Fibroblast of lung (primary cell): ENCODE measurements at regions not wholly inside any gene's neighbourhood (a gene's known extent, or its start where the extent isn't known, plus 50 kb on each side); places are given as distances from the start of the nearest gene placed in this dataset.
"Not testable (repeated sequence)": the region's sequence is repeated elsewhere in the genome, so short reads cannot be mapped to it uniquely, and the experiment has no call there.

Experiments
- DNase-seq, 2 donors: peaks; one replicate each; pipeline versions ENCODE4 v3.0.0 to v3.0.0-alpha.2; 2010; ENCODE audit warnings: low read depth in 2 of 2
- H2AFZ ChIP-seq: 2 replicates; pipeline ENCODE4 v1.5.1; 2012; ENCODE audit warnings: low read length, control low read depth, inconsistent platforms
- H3K27ac ChIP-seq: 2 replicates; pipeline ENCODE4 v1.5.1; 2011; ENCODE audit warnings: low read length, control low read depth; ENCODE audit not compliant: insufficient read depth
- H3K27me3 ChIP-seq: 2 replicates; pipeline ENCODE4 v1.5.1; 2011; ENCODE audit warnings: mild to moderate bottlenecking, low read length; ENCODE audit not compliant: control insufficient read depth, insufficient read depth
- H3K36me3 ChIP-seq: 2 replicates; pipeline ENCODE4 v1.5.1; 2011; ENCODE audit warnings: low read length; ENCODE audit not compliant: control insufficient read depth, insufficient read depth
- H3K4me1 ChIP-seq: 2 replicates; pipeline ENCODE4 v1.5.1; 2011; ENCODE audit warnings: low read length; ENCODE audit not compliant: control insufficient read depth, insufficient read depth; ENCODE audit errors: extremely low read depth
- H3K4me2 ChIP-seq: 2 replicates; pipeline ENCODE4 v1.5.1; 2011; ENCODE audit warnings: low read length, control low read depth; ENCODE audit not compliant: insufficient read depth; ENCODE audit errors: extremely low read depth
- H3K4me3 ChIP-seq, 4 experiments: fragments of 200-600 bp in 1 of 4; sonication (generic) in 1 of 4; replicated peaks in 1 of 4; 2 replicates each; pipeline ENCODE4 v1.5.1; 2011 to 2016; ENCODE audit warnings: low read length in 4 of 4, low read depth in 3 of 4, mild to moderate bottlenecking in 3 of 4, control low read depth in 2 of 4, inconsistent platforms in 1 of 4, mixed read lengths in 1 of 4; ENCODE audit not compliant: insufficient read depth in 1 of 4; ENCODE audit errors: control extremely low read depth in 1 of 4
- H3K79me2 ChIP-seq: 2 replicates; pipeline ENCODE4 v1.5.1; 2012; ENCODE audit warnings: mild to moderate bottlenecking, low read length, inconsistent platforms; ENCODE audit not compliant: control insufficient read depth, insufficient read depth
- H3K9ac ChIP-seq: 2 replicates; pipeline ENCODE4 v1.5.1; 2011; ENCODE audit warnings: mild to moderate bottlenecking, low read length, control low read depth; ENCODE audit not compliant: insufficient read depth
- H3K9me3 ChIP-seq: 2 replicates; pipeline ENCODE4 v1.5.1; 2012; ENCODE audit warnings: low read depth, low read length; ENCODE audit not compliant: control insufficient read depth, insufficient read depth
- H4K20me1 ChIP-seq: 2 replicates; pipeline ENCODE4 v1.5.1; 2011; ENCODE audit warnings: low read length; ENCODE audit not compliant: control insufficient read depth, insufficient read depth; ENCODE audit errors: extremely low read depth
- CTCF ChIP-seq, 2 donors: IDR thresholded peaks in 1 of 2; conservative IDR thresholded peaks in 1 of 2; 1 replicate in 1 of 2; 2 replicates in 1 of 2; pipeline ENCODE4 v1.5.1; 2011 to 2012; ENCODE audit warnings: low read length in 2 of 2, control low read depth in 1 of 2, inconsistent platforms in 1 of 2, low read depth in 1 of 2, mild to moderate bottlenecking in 1 of 2
- EZH2 ChIP-seq: IDR thresholded peaks from 2 replicates; pipeline ENCODE4 v1.5.1; 2012; ENCODE audit warnings: low read length, control low read depth, mild to moderate bottlenecking; ENCODE audit errors: missing control alignments

- Histone ChIP-seq H3K36me3 (no peaks in the 10 kb centered on the region), H3K27me3 (peaks cover 4% of the 10 kb centered on the region), H2AFZ (no peak overlapping the region), H3K4me2 (no peak overlapping the region), H3K79me2 (no peaks in the 10 kb centered on the region), H3K27ac (no peak overlapping the region), H3K9me3 (no peaks in the 10 kb centered on the region), H4K20me1 (no peaks in the 10 kb centered on the region), H3K4me1 (peaks cover 2% of the 10 kb centered on the region), H3K9ac (no peak overlapping the region), H3K4me3 (no peak overlapping the region)
- DNase-seq = no peak
- TF ChIP-seq CTCF (conservative IDR thresholded peaks at IDR 0.05 in 1 of 2, IDR thresholded peaks at IDR 0.05 in 1 of 2; ENCODE audit: low read depth in 1 of 2, low read length in 2 of 2) = no peak
- TF ChIP-seq EZH2 = no peak
These were observed 72.5 kb downstream of the LHX2 start for GRCh38 chr9:124084087-124084486.

DNA sequence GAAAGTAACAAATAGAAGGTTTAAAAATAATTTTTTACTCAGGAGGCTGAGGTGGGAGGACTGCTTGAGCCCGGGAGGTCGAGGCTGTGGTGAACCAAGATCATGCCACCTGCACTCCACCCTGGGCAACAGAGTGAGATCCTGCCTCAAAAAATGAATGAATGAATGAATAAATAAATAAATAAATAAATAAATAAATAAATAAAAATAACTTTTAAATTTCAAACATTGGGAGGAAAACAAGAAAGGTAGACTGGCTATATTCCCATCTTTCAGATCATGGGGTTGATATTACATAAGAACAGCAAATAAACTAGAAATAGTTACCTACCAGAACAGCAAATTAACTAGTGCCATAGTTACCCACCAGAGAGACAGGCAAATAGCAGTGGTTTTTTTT lies 75.7 kb downstream of the LHX2 start:
- H3K27ac ChIP-seq = no peak overlapping the region
- no peak overlapping the region for H3K4me2 ChIP-seq

GRCh38 chr9:124088476-124088837 lies 76.9 kb downstream of the LHX2 start:
- Histone ChIP-seq H3K27ac (no peak overlapping the region), H3K27me3 (peaks cover 5% of the 10 kb centered on the region), H3K79me2 (no peaks in the 10 kb centered on the region), H3K9ac (no peak overlapping the region), H3K4me3 (peak overlapping the region in 3 of 4 experiments; percentile 4 to 14 (median 11)), H3K36me3 (no peaks in the 10 kb centered on the region), H2AFZ (peak overlapping the region; percentile 53), H3K4me1 (no peaks in the 10 kb centered on the region), H4K20me1 (no peaks in the 10 kb centered on the region), H3K4me2 (peak overlapping the region; percentile 44), H3K9me3 (no peaks in the 10 kb centered on the region)
- TF ChIP-seq CTCF (conservative IDR thresholded peaks at IDR 0.05 in 1 of 2, IDR thresholded peaks at IDR 0.05 in 1 of 2; ENCODE audit: low read depth in 1 of 2, low read length in 2 of 2) (no peak), EZH2 (no peak)
- peak in 1 of 2 donors; percentile 23 for DNase-seq

More for the DNA sequence above, 75.7 kb downstream of the LHX2 start:
- Histone ChIP-seq H4K20me1 (no peaks in the 10 kb centered on the region), H2AFZ (no peak overlapping the region), H3K4me1 (no peaks in the 10 kb centered on the region), H3K27me3 (peaks cover 5% of the 10 kb centered on the region), H3K9ac (no peak overlapping the region), H3K9me3 (no peaks in the 10 kb centered on the region), H3K4me3 (no peak overlapping the region), H3K36me3 (no peaks in the 10 kb centered on the region), H3K79me2 (no peaks in the 10 kb centered on the region)
- no peak for DNase-seq
- TF ChIP-seq CTCF (conservative IDR thresholded peaks at IDR 0.05 in 1 of 2, IDR thresholded peaks at IDR 0.05 in 1 of 2; ENCODE audit: low read depth in 1 of 2, low read length in 2 of 2) (no peak), EZH2 (no peak)

DNA sequence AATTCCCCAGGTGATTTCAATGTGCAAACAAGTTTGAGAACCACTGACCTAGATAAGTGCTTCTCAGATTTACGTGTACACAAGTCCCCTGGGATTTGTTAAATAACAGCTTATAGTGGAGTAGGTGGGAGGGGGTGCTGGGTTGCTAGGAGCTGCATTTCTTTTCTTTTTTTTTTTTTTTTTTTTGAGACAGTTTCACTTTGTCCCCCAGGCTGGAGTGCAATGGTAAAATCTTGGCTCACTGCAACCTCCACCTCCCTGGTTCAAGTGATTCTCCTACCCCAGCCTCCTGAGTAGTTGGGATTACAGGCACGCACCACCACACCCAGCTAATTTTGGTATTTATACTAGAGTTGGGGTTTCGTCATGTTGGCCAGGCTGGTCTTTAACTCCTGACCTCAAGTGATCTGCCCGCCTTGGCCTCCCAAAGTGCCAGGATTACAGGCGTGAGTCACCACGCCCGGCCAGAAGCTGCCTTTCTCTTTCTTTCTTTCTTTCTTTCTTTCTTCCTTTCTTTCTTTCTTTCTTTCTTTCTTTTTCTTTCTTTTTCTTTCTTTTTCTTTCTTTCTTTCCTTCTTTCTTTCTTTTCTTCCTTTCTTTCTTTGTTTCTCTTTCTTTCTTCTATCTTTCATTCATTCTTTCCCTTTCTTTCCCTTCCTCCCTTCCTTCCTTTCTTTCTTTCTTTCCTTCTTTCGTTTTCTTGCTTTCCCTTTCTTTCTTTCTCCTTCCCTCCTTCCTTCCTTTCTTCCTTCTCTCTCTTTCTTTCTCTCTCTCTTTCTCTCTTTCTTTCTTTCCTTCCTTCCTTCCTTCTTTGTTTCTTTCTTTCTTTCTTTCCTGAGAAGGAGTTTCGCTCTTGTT lies 78.3 kb downstream of the LHX2 start:
- not testable (repeated sequence) for H3K27ac ChIP-seq, H3K27me3 ChIP-seq, H3K4me3 ChIP-seq, H3K4me1 ChIP-seq, H3K9me3 ChIP-seq, H3K36me3 ChIP-seq, H3K9ac ChIP-seq, H3K79me2 ChIP-seq, DNase-seq, H2AFZ ChIP-seq, H4K20me1 ChIP-seq, H3K4me2 ChIP-seq
